CD4-positive, alpha-beta T cell treated with Interleukin-4 for 4 hours (primary cell): ENCODE measurements at regions not wholly inside any gene's neighbourhood (a gene's known extent, or its start where the extent isn't known, plus 50 kb on each side); places are given as distances from the start of the nearest gene placed in this dataset.
"Not testable (repeated sequence)": the region's sequence is repeated elsewhere in the genome, so short reads cannot be mapped to it uniquely, and the experiment has no call there.

Experiments
- DNase-seq: peaks from one replicate; pipeline ENCODE4 v3.0.0-alpha.2; 2020

DNA sequence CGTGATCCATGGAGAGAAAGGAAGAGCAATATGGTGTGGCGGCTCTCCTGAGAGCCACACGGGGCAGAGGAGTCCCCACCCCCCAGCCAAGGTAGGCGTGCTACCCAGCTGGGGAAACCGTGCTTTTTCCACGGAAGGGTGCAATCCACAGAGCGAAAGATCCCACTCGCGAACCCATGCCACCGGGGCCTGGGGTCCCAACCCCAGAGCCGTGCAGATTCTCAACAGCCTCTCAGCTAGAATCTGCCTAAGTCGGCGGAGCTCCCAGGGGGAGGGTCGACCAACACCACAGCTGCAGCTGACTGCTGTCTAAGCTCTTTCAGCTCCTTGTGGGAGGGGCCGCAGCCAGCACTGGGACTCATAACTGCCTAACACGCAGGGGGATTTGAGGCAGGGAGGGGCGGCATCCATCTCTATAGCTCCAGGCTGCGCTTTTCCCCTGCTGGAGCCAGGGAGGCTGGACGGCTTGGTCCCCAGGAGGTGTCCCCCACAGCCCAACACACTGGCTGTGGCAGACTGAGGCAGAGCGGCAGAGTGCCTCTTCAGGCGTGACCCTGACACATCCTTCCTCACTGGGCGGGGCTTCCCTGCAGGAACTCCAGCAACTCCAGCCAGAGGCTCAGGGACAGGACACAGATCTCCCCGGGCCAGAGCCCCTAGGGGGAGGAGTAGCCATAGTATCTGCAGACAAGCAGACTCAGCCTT lies 107.6 kb upstream of the ZBTB20 start:
- DNase-seq = no peak

DNA sequence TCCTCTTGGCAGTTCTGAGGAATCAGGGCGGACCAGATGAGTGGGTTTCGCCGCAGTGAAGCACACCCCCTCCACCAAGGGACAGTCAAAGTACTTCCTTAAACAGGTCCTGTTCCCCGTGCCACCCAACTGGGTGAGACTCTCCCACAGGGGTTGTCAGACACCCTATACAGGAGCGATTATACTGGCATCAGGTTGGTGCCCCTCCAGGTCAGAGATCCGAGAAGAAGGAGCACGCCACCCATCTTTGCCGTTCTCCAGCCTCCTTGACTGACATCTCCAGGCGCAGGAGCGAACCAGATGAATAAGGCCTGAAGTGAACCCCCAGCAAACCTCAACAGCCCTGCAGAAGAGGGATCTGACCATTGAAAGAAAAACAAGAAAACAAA lies 108.1 kb upstream of the ZBTB20 start:
- DNase-seq = no peak

DNA sequence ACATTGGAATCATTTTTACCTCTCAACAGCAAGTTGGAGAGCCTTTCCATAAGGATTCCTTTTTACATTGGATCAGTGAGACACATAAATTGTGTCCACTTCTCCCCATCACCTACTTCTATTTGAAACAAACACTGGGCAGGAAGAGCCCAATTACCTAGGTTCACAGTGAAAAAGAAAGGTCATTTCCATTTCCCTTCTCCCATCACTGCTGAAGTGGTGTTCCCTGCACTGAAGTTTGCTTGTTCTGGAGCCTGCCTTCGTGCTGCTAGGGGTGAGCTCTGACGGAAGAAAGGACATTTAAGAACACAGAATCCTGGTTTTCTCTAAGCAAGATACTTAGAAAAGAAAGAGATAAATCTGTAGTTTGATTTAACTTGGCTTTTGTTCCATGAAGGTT lies 123.8 kb upstream of the ZBTB20 start:
- DNase-seq = no peak

DNA sequence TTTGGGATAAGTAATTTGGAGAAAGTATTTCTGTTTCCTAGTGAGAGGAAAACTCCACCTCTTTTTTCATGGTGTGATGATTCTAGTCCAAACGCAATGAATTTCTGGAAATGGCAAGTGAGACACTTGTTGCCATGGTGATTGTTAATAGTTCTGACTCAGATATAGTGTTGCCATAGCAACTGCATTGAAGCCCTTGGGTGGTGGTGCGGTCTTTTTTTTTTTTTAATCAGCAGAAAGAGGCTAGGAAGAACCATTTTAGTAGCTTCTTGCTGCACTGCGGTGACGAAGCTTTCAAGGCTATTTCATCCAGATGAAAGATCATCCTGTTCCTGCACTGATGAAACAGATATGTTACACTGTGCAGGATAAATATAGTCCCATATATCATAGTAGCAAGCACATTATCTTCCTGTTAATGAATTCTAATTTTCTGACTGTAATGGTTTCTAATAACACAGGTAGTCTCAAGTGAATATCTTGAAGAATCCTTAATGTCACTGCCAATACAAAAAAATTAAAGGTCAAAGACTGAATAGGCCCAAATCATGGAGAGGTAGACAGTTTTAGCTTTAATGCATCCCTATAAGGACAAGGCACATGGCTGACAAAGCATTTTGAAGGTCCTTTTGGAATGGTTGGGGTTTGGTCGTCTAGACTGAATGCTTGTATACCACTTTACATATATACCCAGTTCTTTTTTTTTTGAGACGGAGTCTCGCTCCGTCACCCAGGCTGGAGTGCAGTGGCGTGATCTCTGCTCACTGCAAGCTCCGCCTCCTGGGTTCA lies 125.1 kb upstream of the ZBTB20 start:
- DNase-seq = no peak

DNA sequence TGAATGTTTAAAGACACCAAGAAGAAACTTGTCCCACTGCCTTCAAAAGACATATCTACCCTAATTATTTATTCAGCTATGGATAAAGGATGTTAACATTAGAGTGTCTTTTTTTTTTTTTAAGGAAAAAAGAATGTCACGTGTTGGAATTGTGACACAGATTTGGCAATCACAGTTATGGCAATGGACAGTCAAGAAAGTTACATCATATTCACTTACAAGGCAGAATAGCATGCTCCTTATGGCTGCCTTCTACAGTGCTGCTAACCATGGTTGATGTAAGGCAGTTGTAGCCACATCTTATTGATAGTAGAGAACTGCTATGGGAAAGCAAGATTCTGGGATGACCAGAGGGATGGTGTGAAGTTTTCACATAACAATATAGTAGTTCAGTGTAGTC lies 128.8 kb upstream of the ZBTB20 start:
- DNase-seq = no peak

GRCh38 chr3:115279939-115280338 lies 132.9 kb upstream of the ZBTB20 start:
- no peak for DNase-seq

DNA sequence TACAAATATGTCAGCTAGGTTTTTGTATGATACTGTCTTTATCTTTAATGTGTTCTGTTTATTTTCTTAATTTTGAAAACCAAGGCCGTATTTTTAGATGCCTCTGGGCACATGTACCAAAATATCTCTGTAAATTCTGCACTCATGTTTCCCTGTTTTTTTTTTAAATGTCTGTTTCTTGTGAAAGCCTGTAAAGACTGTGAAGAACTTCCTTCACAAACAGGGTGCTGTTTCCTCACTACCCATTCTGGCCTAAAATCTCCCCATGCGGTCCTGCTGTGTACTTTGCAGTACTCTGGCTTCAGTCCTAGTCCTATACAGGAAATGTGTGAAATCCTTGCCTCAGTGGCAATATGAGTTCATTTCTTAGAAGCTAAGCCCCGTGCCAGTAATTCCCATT lies 133.4 kb upstream of the ZBTB20 start:
- DNase-seq = no peak

GRCh38 chr3:115281697-115282675 lies 134.9 kb upstream of the ZBTB20 start:
- DNase-seq = no peak

DNA sequence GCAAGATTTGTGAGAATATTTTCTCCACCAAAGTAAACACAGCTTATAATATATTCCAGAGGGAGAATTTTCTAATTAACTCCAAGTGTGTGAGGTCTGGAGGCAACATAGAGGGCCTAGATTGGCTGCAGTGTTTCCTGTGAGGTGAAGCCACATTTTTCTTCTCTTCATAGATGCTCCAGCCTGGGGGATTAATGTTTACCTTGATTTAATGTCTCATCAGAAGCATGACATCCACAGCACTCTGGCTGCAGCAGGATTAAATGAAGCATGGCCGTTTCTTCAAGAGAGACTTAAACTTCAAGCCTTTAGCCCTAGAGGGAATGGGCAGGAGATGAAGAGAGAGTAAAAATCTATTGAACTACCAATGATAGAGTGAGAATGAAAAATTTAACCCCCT lies 137.9 kb upstream of the ZBTB20 start:
- no peak for DNase-seq

DNA sequence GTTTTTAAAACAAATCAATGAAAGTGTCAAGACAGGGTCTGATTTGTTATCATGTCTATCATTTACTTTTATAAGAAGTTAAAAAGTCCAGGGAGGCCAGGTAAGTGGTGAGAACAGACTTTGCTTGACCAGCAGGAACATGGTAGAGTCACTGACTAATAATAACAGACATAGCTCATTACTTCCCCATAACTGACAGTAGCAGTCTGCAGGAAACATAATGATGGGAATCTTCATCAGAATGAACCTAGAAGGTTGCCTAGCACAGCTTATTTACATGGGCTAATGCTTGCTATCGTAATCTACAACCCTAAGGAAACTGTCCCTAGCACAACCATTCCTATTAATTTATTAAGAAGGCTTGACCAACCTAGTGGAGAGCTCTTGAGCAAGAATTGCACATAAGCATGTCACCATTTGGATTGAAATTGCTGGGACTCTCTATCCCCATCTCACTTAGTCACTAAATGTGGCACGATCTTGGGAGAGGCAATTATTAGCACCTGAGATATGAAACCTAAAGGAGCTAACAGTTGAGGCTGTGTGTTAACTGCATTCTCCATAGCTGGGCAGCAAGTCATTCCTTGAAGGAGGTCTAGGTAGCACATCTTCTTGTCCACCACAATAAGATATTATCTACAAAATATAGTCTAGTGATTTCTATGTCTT lies 139.6 kb upstream of the ZBTB20 start:
- DNase-seq = no peak

DNA sequence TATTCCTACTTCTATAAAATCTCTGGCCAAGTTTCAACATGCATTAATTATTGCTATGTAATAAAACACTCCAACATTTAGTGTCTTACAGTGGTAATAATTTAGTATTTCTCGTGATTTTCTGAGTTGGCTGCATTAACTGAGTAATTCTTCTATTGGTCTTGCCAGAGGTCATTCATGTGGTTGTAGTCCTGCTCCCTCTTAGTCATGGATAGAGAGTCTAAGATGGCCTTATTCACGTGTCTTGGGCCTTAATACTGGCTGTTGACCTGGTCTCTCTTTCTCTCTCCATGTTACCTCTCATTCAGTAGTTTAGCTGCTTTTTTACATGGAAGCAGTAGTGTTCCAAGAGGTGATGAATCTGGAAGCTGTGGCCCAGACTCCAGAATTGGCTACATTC lies 140.1 kb upstream of the ZBTB20 start:
- DNase-seq = no peak

- DNase-seq = no peak
Observed at GRCh38 chr3:115292131-115292530, 145.0 kb upstream of the ZBTB20 start.

GRCh38 chr3:115292677-115293165 lies 145.6 kb upstream of the ZBTB20 start:
- DNase-seq = no peak

- DNase-seq = no peak
Observed at GRCh38 chr3:115293321-115293720, 146.2 kb upstream of the ZBTB20 start.

DNA sequence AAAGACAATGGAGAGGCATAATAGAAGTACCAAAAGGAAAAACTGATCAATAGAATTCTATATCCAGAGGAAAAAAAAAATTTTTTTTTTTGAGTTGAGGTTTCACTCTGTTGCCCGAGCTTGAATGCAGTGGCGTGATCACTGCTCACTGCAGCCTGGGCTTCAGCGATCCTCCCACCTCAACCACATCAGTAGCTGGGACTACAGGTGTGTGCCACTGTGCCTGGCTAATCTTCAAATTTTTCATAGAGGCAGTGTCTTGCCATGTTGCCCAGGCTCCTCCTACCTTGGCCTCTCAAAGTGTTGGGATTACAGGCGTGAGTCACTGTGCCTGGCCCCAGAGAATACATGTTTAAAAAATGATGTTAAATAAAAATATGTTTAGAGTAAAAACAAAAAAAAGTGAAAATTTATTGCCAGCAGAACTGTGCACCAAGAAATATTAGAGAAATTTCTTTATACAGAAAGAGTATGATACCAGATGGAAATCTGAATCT lies 154.3 kb upstream of the ZBTB20 start:
- no peak for DNase-seq

GRCh38 chr3:115317953-115318352 lies 170.9 kb upstream of the ZBTB20 start:
- not testable (repeated sequence) for DNase-seq

DNA sequence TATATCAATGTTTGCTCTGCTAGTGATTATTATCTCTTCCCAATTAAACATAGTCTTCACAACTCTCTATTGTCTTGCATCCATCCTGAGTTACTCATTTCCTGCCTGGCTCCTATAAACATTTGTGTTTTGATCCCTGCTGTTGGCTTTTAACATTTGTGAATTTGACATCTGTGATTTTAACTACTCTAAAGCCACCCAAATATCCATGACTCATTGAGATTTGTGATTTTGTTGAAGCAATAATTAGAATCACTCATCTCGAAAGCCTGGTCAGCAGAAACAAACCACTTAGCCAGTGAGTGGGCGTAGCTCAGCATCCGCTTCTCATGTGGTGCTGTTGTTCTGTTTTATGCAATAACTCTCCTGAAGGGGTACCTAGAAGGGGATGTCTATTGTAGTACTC lies 174.3 kb upstream of the ZBTB20 start:
- no peak for DNase-seq

DNA sequence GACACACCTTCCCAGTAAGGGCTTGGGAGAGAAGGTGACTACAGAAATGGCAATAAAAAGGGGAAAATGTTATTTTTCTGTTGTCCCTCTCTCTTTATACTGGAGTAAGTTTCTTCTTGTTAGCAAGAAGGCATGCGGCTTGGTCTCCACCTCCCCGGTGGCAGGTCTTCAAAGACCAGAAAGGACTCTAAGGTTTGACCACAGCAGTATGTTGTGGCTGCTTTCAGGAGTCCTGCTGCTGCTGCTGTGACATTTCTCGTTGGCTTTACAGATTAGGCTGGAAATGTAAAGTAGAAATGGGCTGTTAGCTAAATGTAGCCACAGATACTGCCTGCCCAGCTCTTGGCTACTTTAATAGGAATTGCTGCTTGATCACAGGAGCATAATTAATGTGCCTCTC lies 175.8 kb upstream of the ZBTB20 start:
- no peak for DNase-seq

DNA sequence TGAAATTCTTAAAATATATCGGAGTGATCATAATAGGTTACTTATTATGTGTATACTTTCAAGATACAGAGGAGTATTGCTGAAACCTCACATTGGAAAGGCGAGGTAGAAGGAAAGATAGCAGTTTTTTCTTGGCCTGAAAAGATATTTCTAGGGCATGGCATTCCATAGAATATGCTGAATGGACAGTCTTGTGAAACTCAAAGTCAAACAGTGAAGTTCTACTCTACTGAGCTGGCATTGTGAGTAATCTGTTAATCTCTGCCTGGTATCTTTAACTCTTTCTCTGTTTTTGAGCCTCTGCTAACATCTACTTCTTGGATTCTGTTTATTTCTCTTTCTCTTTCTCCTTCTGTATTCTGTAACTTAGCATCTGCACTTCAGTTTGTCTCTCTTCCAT lies 176.3 kb upstream of the ZBTB20 start:
- DNase-seq = no peak

DNA sequence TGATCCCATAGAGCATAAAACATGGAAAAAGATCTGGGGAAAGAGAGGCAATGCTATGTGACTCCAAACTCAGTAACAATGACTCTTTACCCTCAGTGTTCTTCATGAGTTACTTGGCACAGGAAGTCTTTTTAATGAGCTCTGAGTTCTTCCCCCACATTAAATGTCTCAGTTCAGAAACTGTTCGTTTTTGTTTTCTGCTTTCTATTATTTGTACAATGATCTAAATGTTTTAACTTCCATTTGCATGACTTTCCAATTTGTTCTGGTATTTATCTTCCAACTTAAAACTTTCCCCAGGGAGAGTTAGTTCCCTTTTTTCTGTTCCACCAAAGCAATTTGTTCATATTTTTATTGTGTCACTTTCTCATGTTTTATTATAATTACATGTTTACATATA lies 177.0 kb upstream of the ZBTB20 start:
- no peak for DNase-seq

- DNase-seq = no peak
Observed at GRCh38 chr3:115325539-115325938, 178.5 kb upstream of the ZBTB20 start.

DNA sequence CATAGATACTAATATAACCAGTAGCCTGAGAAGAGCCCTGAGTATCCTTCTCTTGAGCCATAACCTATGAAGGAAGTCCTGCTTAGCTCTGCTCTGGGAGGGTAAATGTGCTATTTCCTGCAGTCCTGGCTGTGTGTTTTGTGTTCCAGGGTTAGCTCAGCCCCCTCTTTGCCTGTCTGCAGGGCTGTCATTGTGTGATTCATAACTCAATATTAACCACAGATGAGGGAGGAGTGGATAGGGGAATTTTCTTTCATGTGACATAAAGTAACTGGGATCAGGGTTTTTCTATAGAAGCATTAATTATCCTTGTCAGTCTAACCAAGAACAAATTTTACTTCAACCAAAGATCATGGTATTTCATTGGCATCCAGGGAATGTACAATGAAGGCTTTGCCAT lies 183.3 kb upstream of the ZBTB20 start:
- no peak for DNase-seq

GRCh38 chr3:115332998-115333397 lies 185.9 kb upstream of the ZBTB20 start:
- no peak for DNase-seq
